Activated T-cell treated with anti-CD3 and anti-CD28 coated beads, Interleukin-2, amount 50 U/mL, for 48 hours (primary cell): ENCODE measurements at regions not wholly inside any gene's neighbourhood (a gene's known extent, or its start where the extent isn't known, plus 50 kb on each side); places are given as distances from the start of the nearest gene placed in this dataset.

Experiments used
- DNase-seq, 2 experiments: peaks; one replicate each; pipeline ENCODE4 v3.0.0-alpha.2; 2020

DNA sequence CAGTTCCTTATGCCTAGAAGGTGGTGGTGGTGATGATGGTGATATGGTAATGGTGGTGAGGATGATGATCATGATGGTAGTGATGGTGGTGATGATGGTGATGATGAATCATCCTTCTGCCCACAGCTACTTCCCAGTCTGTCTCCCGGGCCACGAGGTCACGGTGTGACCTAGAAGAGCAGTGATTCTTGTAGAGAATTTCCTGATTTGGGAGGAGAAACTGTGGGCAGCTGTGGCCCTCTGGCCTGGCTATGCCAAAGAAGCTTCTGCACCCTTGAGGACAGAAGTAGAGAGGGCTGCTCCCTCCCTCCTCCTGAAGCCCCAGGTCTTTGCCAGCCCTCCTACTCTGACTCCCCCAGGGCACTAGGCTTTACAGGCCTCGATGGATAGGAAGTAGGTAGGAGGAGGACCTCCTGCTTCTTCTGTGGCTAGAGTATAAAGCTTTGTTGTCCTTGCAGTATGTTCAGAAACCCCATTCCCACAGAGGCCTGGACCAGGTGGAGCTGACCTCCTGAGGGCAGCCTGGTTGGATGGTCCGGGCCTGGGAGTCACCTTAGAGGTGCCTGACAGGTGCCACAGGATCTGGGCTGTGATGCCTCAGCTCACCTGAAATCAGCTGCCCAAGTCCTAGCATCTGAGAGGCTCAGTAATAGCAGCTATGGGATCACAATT, 57.9 kb upstream of the EPAS1 start:
- peak; percentile 40 to 57 for DNase-seq

DNA sequence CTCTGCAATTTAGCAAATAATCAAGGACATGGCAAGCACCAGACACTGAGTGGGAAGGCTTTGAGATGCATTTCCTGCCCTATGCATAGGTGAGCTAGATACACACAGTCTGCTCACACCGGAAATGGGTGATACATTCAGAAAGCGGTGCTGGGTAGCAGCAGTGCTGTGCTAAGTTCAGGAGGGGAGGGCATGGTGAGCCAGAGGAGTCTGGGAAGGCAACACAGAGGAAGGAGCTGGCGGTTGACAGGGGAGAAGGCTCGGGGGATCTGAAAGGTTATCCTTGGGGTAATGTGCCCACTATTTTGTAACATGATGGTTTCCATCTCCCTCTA, 57.4 kb upstream of the EPAS1 start:
- peak; percentile 61 to 73 for DNase-seq

DNA sequence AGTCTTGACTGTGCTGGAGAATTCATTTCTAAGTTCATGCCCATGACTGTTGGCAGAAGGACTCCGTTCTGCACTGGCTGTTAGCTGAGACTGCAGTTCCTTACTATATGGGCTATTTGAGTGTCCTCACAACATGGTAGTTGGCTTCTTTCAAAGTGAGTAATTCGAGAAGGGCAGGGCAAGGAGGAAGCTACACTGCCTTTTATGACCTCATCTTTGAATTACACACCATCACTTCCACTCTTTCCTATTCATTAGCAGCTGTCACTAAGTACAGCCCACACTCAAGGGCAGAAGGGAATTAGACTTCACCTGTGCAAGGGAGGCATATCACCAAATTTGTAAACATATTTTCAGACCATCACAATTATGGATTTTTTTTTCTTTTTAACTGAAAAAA, 55.9 kb upstream of the EPAS1 start:
- no peak for DNase-seq

DNA sequence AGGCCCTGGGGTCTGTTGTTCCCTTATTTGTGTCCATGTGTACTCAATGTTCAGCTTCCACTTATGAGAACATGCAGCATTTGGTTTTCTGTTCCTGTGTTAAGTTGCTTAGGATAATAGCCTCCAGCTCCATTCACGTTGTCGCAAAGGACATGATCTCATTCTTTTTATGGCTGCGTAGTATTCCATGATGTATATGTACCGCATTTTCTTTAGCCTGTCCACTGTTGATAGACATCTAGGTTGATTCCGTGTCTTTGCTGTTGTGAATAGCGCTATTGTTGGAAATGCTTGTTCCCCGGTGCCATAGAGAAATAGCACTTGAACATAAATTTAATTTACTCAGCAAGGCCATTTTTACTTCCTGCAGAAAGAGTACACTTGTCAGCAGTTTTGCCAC, 51.3 kb upstream of the EPAS1 start:
- DNase-seq = no peak

DNA sequence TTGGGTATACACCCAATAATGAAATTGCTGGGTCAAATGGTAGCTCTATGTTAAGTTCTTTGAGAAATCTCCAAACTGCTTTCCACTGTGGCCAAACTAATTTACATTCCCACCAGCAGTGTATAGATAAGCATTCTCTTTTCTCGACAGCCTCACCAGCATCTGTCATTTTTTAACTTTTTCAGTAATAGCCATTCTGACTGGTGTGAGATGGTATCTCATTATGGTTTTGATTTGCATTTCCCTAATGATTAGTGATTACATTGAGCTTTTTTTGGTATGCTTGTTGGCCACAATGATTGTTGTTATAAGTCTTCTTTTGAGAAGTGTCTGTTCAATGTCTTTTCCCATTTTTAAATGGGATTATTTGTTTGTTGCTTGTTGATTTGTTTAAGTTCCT, 50.4 kb upstream of the EPAS1 start:
- DNase-seq = no peak
